HG03432 (cell line): ENCODE measurements at regions not wholly inside any gene's neighbourhood (a gene's known extent, or its start where the extent isn't known, plus 50 kb on each side); places are given as distances from the start of the nearest gene placed in this dataset.

Experiments used
- ATAC-seq: cut with Tn5 transposase; IDR thresholded peaks from one replicate; pipeline ENCODE4 v1.9.1; 2021; ENCODE audit warnings: mild to moderate bottlenecking, moderate library complexity; ENCODE audit not compliant: unreplicated experiment

DNA sequence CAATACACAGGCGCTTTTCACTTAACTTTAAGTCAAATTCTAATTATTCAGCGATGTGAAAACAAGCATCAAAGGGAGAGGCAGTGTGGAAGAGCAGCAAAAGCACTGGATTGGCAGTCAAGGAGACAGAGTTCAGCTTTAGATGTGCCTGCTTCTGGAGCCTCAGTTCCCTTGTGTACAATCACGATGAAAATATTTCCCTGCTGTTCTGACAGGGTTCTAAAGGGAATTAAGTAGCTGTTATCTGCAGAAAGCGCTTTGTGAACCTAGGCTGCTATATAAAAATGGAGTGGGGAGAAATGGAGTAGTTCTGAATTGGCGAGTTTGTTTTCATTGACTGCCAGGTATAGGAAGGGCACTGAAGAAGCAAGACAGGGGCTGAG lies 237.8 kb upstream of the SP8 start:
- ATAC-seq: no peak

GRCh38 chr7:21028186-21028585 lies 241.5 kb upstream of the SP8 start:
- ATAC-seq: no peak

DNA sequence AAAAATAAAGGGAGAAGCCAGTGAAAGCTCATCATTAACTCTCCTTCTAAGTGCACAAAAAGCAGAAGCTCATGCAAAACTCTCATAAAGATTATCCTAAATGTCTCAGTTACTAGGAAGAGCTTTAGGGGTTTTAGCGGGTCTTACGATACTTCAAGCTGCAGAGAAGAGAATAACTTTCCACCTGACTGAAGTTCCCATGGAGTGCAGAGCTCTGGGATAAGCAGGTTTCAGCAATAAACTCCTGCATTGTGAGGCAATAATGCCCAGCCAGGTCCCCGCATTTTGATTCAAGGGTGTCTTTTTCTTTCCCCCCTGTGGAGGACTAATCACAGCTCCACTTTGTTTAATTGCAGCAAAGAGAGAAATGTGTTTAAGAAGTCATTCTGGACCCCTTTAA lies 241.9 kb upstream of the SP8 start:
- ATAC-seq: no peak

DNA sequence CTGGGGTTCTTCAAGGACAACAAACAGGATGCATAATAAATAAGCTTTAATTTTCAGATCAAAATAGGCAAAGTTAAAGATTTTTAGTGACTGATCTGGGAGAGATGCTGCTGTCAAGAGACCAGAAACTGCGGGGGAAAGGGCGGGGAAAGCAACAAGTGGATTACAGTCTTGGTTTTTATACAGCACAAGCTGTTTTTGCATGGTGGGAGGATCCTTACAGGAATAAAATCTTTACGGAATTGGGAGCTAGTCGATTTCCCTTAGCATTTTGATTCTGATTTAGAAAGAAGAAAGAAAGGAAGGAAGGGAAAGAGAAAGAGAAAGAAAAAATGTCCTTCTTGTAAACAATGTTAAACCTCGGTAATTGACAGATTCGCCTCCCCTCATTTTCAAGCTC lies 242.3 kb upstream of the SP8 start:
- no peak for ATAC-seq

DNA sequence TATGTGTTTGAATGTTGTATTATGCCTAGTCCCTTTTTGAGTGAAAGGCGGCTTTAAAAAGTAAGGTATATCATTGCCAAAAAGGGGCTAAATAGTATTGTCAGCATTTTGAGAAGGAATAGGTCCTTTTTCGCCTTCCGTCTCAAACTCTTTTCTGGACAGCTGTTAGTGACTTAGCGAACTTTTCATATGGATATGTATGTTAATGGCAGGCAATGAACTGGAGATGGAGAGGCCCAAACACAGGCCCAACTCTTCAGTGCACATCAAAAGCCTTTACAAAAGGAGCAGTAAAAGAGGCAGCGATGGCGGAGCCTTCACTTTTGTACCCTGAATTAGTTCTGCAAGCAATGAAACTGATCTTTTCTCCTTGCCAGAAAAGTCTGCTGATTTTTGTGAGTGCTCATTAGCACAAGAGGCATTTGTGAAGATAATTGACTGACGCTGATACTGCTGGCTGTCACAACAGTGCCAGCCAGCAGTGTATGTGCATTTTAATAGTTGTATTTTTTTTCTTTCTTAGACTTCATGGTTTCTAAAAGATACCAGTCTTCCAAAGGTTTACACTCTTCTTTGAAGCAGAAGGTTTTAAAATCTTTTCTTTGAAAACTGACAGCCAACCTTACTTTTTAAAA lies 243.7 kb upstream of the SP8 start:
- no peak for ATAC-seq

- no peak for ATAC-seq
Observed at GRCh38 chr7:21041252-21041651, 254.6 kb upstream of the SP8 start.

DNA sequence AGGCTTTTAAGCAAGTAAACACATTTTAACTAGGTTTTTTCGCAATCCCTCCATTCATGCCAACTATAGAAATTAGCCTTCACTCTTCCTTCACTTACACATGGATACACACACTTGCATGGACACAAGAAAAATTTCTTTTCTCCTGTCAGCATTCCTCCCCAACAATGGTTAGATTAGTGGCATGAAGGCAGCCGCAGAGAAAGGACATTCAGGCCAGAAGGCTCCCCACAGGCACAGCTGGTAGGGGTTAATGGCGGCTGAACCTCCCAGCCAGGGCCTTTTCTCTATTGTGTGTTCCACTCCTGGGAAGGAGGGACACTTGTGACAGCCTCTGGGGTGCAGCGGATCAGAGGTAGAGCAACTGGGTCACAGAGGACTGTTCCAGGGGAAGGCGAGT lies 255.0 kb upstream of the SP8 start:
- no peak for ATAC-seq

GRCh38 chr7:21044384-21044783 lies 257.7 kb upstream of the SP8 start:
- no peak for ATAC-seq

GRCh38 chr7:21044913-21045568 lies 258.4 kb upstream of the SP8 start:
- no peak for ATAC-seq

DNA sequence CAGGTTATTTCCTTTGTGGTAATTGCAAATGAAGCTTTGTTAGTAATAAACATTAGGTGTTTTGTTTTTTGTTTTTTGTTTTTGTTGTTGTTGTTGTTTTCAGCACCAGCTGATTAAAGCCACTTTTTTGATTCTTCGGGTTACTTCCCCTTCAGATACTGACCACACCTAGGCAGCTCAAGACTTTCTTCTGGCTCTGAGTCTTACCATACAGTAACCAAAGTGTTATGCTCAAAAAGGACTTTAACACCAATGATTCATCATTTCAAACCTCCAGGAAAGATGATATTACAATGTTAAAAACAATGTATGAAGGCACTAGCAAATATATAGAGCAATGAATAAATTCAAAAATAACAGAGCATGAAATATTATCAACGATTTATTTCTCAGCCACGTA lies 265.2 kb upstream of the SP8 start:
- no peak for ATAC-seq

DNA sequence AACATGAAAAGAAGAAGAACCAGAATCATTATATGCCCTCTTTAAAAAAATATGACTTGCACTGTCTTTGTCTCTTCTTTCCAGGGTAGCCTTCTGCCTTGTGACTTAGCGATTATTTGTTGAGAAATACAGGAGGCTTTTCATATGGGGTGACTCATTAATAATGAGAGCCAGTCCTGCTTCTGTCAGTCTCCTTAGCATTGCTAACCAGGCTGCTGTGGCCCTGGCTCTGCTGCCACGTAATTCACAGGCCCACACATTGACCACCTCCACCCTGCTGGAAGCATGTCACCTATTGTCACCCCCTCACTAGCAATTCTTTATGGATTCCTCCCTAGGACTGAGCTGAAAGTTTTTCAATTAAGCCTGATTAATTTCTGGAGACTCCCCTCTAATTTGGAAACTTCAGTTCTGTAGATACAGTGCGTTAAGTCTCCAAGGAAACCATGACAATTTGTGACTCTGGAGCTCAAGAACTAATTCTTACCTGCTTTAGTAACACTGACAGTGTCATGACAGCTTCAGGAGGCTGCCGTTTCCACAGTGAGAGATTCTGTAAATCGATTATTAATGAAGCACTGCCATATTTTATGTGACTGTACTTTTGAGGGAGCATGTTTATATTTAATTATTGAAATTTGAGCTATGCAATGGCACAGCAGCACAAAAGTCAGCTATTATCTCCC lies 267.9 kb upstream of the SP8 start:
- no peak for ATAC-seq

- no peak for ATAC-seq
Observed at GRCh38 chr7:21059069-21059468, 272.4 kb upstream of the SP8 start.

DNA sequence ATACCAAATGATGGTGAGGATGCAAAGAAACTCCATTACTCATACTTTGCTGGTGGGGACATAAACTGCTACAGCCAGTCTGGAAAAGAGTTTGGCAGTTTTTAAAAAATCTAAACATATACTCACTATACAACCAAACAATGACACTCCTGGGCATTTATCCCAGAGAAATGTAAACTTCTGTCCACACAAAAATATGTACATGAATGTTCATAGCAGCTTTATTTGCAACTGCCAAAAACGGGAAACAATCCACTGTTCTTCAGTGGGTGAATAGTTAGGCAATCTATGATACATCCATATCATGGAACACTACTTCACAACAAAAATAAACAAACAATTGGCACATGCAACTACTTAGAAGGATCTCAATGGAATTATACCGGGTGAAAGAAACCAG lies 276.4 kb upstream of the SP8 start:
- no peak for ATAC-seq

DNA sequence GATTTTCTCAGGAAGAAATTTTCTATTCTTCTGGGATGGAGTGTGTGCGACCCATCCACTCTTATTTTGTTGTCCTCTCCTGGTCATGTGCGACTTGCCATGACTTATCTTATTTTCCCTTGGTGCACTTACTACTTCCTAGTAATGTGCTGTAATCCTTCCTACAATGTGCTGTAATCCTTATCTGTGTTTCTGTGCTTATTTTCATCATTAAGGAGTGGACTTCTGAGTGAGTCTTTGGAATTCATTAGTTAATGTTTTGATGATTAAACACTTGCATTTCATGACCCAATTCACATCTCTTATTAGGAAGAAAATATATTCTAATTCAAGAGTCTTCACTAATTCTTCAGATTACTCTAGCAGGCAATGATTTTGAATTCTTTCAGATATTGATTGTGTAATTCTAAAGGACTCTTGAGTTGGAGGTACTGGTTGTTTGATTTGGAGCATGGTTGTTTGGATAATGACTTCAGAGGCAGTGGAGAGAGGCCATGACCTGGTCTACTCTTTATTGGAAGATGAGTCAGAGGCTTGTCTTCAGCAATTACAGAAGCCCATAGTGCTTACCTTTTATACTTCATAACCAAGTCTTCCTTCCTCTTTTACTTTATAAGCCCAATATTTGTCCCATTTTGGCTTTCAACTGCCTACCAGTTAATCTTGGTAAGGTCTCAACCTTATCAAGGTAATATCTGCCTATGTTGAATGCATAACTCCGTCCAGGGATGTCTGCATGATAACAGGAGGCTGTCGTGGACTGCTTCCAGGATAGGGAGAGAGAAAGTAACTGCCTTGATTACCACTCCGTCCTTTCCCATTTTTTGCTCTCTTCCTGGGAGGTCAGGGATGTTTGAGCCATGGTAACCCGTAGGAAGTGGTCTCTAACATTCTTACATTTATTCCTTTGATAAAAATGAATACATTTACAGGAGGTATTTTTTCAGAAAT lies 278.3 kb upstream of the SP8 start:
- no peak for ATAC-seq

DNA sequence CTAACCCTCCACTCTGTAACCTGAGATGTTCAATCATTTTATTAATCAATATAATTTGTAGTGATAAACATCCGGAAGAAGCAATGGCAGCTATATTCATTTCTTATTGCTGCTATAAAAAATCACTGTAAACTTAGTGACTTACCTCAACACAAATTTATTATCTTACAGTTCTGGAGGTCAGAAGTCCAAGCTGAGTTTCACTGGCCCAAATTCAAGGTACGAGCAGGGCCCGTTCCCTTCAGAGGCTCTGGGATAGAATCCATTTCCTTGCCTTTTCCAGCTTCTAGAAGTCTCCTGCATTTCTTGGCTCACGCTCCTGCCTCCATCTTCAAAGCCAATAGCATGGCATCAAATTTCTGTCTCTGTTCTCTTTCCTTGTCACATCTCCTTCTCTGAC lies 279.5 kb upstream of the SP8 start:
- no peak for ATAC-seq

DNA sequence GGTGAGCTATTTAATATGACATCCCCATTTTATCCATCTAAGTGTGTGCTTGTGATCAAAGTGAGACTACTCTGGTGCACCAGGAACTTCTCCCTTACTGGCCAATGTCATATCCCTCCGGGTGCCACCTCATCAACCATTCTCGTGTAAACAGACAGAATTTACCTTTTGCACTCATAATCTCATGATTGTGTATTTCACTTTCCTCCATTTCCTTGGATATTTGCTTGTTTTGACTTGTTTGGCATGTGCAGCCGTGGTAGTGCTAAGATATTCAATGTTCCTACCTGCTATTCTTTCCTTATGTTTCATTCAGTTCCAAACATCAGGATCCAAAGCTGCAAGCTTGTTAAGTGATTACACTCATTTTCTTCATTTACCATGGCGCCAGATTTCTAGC lies 280.5 kb upstream of the SP8 start:
- ATAC-seq: no peak

GRCh38 chr7:21070571-21071090 lies 283.9 kb upstream of the SP8 start:
- no peak for ATAC-seq

GRCh38 chr7:21071561-21072501 lies 285.1 kb upstream of the SP8 start:
- peak; percentile 70 for ATAC-seq

- no peak for ATAC-seq
Observed at GRCh38 chr7:21076054-21076453, 289.4 kb upstream of the SP8 start.

GRCh38 chr7:21076574-21076973 lies 289.9 kb upstream of the SP8 start:
- no peak for ATAC-seq
